ENCODE measurements at regions not wholly inside any gene's neighbourhood (a gene's known extent, or its start where the extent isn't known, plus 50 kb on each side); places are given as distances from the start of the nearest gene placed in this dataset.

DNA sequence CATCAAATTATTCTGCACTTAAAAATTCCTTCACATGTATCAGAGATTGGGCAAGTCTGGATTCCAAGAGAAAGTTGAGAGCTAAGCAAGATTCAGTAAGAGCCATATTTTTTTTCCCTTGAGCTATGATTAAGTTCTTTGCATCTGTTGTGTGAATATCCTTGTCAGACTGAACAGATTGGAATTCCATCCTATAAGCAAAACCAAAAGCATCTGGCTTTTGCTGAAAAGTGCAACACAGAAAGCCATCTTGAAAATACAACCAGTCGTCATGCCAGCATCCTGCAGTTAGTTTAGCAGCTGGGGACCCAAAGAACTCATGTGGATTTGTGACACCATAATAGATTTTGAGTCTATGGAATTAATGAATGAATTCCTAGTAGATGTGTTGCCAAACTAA lies 316.9 kb downstream of the MTRR start:
- TF ChIP-seq SUZ12 (IDR thresholded peaks at IDR 0.05; ENCODE audit: extremely low read depth, insufficient read depth, insufficient read length), result no peak
- TF ChIP-seq YY1 (IDR thresholded peaks at IDR 0.05; ENCODE audit: insufficient read depth, insufficient read length), result no peak
- no peak for TF ChIP-seq ZNF274 (IDR thresholded peaks at IDR 0.05; ENCODE audit: low read depth, low read length)
- no peak overlapping the region for H3K4me3 ChIP-seq (ENCODE audit: insufficient read length, low read depth)
- no peaks in the 10 kb centered on the region for H3K36me3 ChIP-seq (ENCODE audit: insufficient read depth, insufficient read length, low read length)
- H3K4me1 ChIP-seq (ENCODE audit: insufficient read depth, insufficient read length), result no peaks in the 10 kb centered on the region
- H3K9ac ChIP-seq (ENCODE audit: insufficient read length, low read depth), result no peak overlapping the region
- H3K9me3 ChIP-seq (ENCODE audit: insufficient read depth, low read length), result no peaks in the 10 kb centered on the region
- no peaks in the 10 kb centered on the region for H3K27me3 ChIP-seq (ENCODE audit: insufficient read depth, insufficient read length)
- no peak for DNase-seq (ENCODE audit: low read depth, low spot score)

- Histone ChIP-seq H3K4me3 (ENCODE audit: insufficient read length, low read depth) (no peak overlapping the region), H3K27me3 (ENCODE audit: insufficient read depth, insufficient read length) (no peaks in the 10 kb centered on the region), H3K36me3 (ENCODE audit: insufficient read depth, insufficient read length, low read length) (no peaks in the 10 kb centered on the region), H3K4me1 (ENCODE audit: insufficient read depth, insufficient read length) (no peaks in the 10 kb centered on the region), H3K9me3 (ENCODE audit: insufficient read depth, low read length) (no peaks in the 10 kb centered on the region), H3K9ac (ENCODE audit: insufficient read length, low read depth) (no peak overlapping the region)
- TF ChIP-seq YY1 (IDR thresholded peaks at IDR 0.05; ENCODE audit: insufficient read depth, insufficient read length), result no peak
- no peak for TF ChIP-seq ZNF274 (IDR thresholded peaks at IDR 0.05; ENCODE audit: low read depth, low read length)
- no peak for TF ChIP-seq SUZ12 (IDR thresholded peaks at IDR 0.05; ENCODE audit: extremely low read depth, insufficient read depth, insufficient read length)
- DNase-seq (ENCODE audit: low read depth, low spot score), result no peak
Observed at GRCh38 chr5:8188874-8189565, 320.1 kb downstream of the MTRR start.

DNA sequence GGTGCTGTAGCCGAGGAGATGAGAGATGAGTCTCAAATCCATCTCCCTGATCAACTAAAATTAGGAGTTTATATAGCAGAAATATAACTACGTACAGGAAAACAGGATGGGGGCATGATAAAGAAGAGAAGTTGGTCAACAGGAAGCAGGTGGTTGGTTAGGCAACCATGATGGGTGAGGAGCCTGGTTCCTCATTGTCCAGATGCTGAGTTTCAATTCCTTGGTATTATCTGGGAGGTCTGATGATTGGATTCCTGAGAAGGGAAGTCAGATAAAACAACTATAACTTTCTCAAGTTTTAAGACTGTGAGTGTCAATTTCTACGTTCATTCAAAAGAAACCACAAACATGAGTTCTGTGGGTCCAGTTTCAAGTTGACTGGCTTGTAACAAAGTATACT lies 323.9 kb downstream of the MTRR start:
- Histone ChIP-seq H3K9me3 (ENCODE audit: insufficient read depth, low read length) (no peaks in the 10 kb centered on the region), H3K9ac (ENCODE audit: insufficient read length, low read depth) (no peak overlapping the region), H3K4me3 (ENCODE audit: insufficient read length, low read depth) (no peak overlapping the region), H3K4me1 (ENCODE audit: insufficient read depth, insufficient read length) (no peaks in the 10 kb centered on the region), H3K27me3 (ENCODE audit: insufficient read depth, insufficient read length) (no peaks in the 10 kb centered on the region), H3K36me3 (ENCODE audit: insufficient read depth, insufficient read length, low read length) (no peaks in the 10 kb centered on the region)
- no peak for TF ChIP-seq SUZ12 (IDR thresholded peaks at IDR 0.05; ENCODE audit: extremely low read depth, insufficient read depth, insufficient read length)
- no peak for TF ChIP-seq YY1 (IDR thresholded peaks at IDR 0.05; ENCODE audit: insufficient read depth, insufficient read length)
- TF ChIP-seq ZNF274 (IDR thresholded peaks at IDR 0.05; ENCODE audit: low read depth, low read length), result no peak
- no peak for DNase-seq (ENCODE audit: low read depth, low spot score)

DNA sequence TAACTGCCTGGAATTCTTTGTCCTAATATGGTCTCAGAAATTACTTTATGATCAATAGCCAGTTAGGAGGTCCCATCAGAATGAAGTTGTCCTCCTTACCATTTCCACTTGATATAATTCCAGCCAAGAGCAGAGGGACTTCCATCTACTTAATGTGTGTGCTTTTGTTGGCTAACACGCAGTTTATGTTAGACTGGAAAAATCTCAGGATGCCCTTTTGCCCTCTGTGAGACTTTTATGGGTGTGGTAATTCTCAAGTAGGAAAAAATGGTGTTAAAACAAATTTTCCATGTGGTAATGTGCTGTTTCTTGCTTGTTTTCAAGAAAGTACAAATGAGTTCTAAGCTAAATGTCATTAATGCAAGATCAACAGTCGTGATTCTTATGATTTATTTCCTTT lies 327.1 kb downstream of the MTRR start:
- Histone ChIP-seq H3K9ac (ENCODE audit: insufficient read length, low read depth) (no peak overlapping the region), H3K9me3 (ENCODE audit: insufficient read depth, low read length) (no peaks in the 10 kb centered on the region), H3K4me3 (ENCODE audit: insufficient read length, low read depth) (no peak overlapping the region), H3K4me1 (ENCODE audit: insufficient read depth, insufficient read length) (no peaks in the 10 kb centered on the region), H3K36me3 (ENCODE audit: insufficient read depth, insufficient read length, low read length) (no peaks in the 10 kb centered on the region), H3K27me3 (ENCODE audit: insufficient read depth, insufficient read length) (no peaks in the 10 kb centered on the region)
- DNase-seq (ENCODE audit: low read depth, low spot score), result no peak
- no peak for TF ChIP-seq ZNF274 (IDR thresholded peaks at IDR 0.05; ENCODE audit: low read depth, low read length)
- no peak for TF ChIP-seq YY1 (IDR thresholded peaks at IDR 0.05; ENCODE audit: insufficient read depth, insufficient read length)
- no peak for TF ChIP-seq SUZ12 (IDR thresholded peaks at IDR 0.05; ENCODE audit: extremely low read depth, insufficient read depth, insufficient read length)

DNA sequence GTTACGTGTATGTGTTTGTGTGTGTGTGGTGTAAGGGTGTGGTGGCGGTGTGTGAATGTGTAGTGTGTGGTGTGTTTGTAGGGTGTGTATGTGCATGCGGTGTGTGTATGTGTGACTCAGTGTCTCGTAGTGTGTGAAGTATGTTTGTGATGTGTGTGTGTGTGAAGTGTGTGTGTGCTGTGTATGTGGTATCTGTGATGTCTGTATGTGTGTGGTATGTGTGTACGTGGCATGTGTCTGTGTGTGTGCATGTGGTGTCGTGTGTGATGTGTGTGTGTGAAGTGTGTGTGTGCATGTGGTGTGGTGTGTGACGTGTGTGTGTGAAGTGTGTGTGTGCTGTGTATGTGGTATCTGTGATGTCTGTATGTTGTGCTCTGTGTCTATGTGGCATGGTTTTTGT lies 339.4 kb downstream of the MTRR start:
- Histone ChIP-seq H3K4me1 (ENCODE audit: insufficient read depth, insufficient read length) (no peaks in the 10 kb centered on the region), H3K36me3 (ENCODE audit: insufficient read depth, insufficient read length, low read length) (no peaks in the 10 kb centered on the region), H3K9me3 (ENCODE audit: insufficient read depth, low read length) (no peaks in the 10 kb centered on the region), H3K27me3 (ENCODE audit: insufficient read depth, insufficient read length) (no peaks in the 10 kb centered on the region), H3K9ac (ENCODE audit: insufficient read length, low read depth) (no peak overlapping the region), H3K4me3 (ENCODE audit: insufficient read length, low read depth) (no peak overlapping the region)
- DNase-seq (ENCODE audit: low read depth, low spot score), result no peak
- no peak for TF ChIP-seq ZNF274 (IDR thresholded peaks at IDR 0.05; ENCODE audit: low read depth, low read length)
- TF ChIP-seq SUZ12 (IDR thresholded peaks at IDR 0.05; ENCODE audit: extremely low read depth, insufficient read depth, insufficient read length), result no peak
- no peak for TF ChIP-seq YY1 (IDR thresholded peaks at IDR 0.05; ENCODE audit: insufficient read depth, insufficient read length)

GRCh38 chr5:8209500-8209899 lies 340.6 kb downstream of the MTRR start:
- Histone ChIP-seq H3K36me3 (ENCODE audit: insufficient read depth, insufficient read length, low read length) (no peaks in the 10 kb centered on the region), H3K9me3 (ENCODE audit: insufficient read depth, low read length) (no peaks in the 10 kb centered on the region), H3K4me1 (ENCODE audit: insufficient read depth, insufficient read length) (no peaks in the 10 kb centered on the region), H3K9ac (ENCODE audit: insufficient read length, low read depth) (no peak overlapping the region), H3K27me3 (ENCODE audit: insufficient read depth, insufficient read length) (no peaks in the 10 kb centered on the region), H3K4me3 (ENCODE audit: insufficient read length, low read depth) (no peak overlapping the region)
- no peak for TF ChIP-seq ZNF274 (IDR thresholded peaks at IDR 0.05; ENCODE audit: low read depth, low read length)
- no peak for DNase-seq (ENCODE audit: low read depth, low spot score)

DNA sequence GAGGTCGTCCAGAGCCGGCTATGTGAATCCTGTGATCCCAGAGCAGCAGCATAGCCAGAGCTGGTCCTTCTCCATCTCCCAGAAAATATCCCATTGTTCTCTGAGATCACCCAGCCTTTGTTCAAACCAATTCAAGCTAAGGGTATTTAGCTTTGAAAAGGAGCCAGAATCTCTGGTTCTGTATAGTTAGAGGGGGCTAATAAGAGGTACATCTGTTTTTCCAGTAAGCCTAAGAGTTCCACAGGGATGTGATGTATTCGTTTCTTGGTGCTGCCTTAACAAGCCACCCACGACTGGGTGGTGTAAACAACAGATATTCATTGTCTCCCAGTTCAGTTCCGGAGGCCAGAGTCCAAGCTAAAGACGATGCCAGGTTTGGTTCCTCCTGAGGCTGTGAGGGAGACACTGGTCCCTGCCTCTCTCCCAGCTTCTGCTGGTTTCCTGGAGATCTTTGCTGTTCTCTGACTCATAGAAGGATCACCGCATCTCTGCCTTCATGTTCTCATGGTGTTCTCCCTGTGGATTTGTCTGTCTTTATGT lies 344.8 kb downstream of the MTRR start:
- H3K4me1 ChIP-seq (ENCODE audit: insufficient read depth, insufficient read length), result no peaks in the 10 kb centered on the region
- no peak overlapping the region for H3K9ac ChIP-seq (ENCODE audit: insufficient read length, low read depth)
- H3K9me3 ChIP-seq (ENCODE audit: insufficient read depth, low read length), result no peaks in the 10 kb centered on the region
- H3K27me3 ChIP-seq (ENCODE audit: insufficient read depth, insufficient read length), result no peaks in the 10 kb centered on the region
- TF ChIP-seq SUZ12 (IDR thresholded peaks at IDR 0.05; ENCODE audit: extremely low read depth, insufficient read depth, insufficient read length) (no peak), YY1 (IDR thresholded peaks at IDR 0.05; ENCODE audit: insufficient read depth, insufficient read length) (no peak), ZNF274 (IDR thresholded peaks at IDR 0.05; ENCODE audit: low read depth, low read length) (no peak)
- no peaks in the 10 kb centered on the region for H3K36me3 ChIP-seq (ENCODE audit: insufficient read depth, insufficient read length, low read length)
- H3K4me3 ChIP-seq (ENCODE audit: insufficient read length, low read depth), result no peak overlapping the region
- DNase-seq (ENCODE audit: low read depth, low spot score), result no peak
